ENCODE measurements at regions not wholly inside any gene's neighbourhood (a gene's known extent, or its start where the extent isn't known, plus 50 kb on each side); places are given as distances from the start of the nearest gene placed in this dataset.

DNA sequence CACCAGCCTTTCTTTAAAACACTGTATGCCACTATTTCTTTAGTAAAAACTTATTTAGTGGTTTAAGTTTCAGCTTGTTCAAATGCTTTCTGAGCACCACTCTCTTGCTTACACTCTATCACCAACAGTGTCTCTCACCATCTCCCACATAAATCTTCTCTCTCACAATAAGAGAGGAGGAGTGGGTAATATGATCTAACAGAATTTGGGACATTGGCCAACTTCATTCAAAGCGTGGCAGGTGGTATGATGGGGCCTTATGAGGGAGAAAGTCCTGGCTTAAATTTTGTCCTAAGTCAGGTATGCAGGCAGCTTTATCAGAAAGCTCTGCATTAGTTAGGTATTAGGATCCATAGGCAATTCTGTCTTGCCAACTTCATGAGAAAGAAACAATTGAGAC is 1132.5 kb downstream of the TUSC7 start:
- TF ChIP-seq CTCF (IDR thresholded peaks at IDR 0.05) (no peak), POLR2A (IDR thresholded peaks at IDR 0.05) (no peak)

Data from right lobe of liver (tissue), 4 donors.